ENCODE measurements at regions not wholly inside any gene's neighbourhood (a gene's known extent, or its start where the extent isn't known, plus 50 kb on each side); places are given as distances from the start of the nearest gene placed in this dataset.

DNA sequence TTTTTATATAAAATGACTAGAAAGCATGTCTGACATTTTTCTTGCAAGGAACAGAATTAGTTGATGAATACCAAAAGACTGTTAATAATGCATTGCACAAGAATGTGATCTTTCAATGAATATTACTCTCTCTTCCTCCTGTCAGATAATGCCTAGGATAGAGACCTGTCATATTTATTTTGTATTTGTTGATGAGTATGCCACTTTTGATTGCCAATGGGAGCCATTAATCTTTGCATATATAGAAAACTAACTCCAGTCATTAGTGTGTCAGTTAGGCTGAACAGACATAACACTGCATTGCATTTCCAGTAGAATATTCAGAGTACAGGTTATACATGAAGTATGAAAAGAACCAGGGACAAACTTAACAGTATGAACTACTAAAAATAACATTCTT is 1125.3 kb downstream of the LRFN5 start:
- no peak for TF ChIP-seq CTCF (conservative IDR thresholded peaks at IDR 0.05; ENCODE audit: low read depth, low read length)
- H3K27ac ChIP-seq, result no peak overlapping the region
- H3K4me3 ChIP-seq (IDR thresholded peaks at IDR 0.05; ENCODE audit: insufficient read depth, low read depth, low read length), result no peak overlapping the region
- H4K20me1 ChIP-seq (ENCODE audit: insufficient read depth), result no peaks in the 10 kb centered on the region
- H2AFZ ChIP-seq (ENCODE audit: low read depth), result no peak overlapping the region
- H3K27me3 ChIP-seq (ENCODE audit: insufficient read depth, low read depth), result no peaks in the 10 kb centered on the region
- no peak overlapping the region for H3K4me2 ChIP-seq
- no peaks in the 10 kb centered on the region for H3K36me3 ChIP-seq (ENCODE audit: insufficient read depth)
- H3K4me1 ChIP-seq (ENCODE audit: low read depth, poor library complexity, severe bottlenecking), result no peaks in the 10 kb centered on the region
- no peak overlapping the region for H3K9ac ChIP-seq
- no peaks in the 10 kb centered on the region for H3K79me2 ChIP-seq (ENCODE audit: insufficient read depth, low read depth)

GRCh38 chr14:42731480-42731879 is 1124.8 kb downstream of the LRFN5 start:
- no peak overlapping the region for H3K27ac ChIP-seq
- H3K79me2 ChIP-seq (ENCODE audit: insufficient read depth, low read depth), result no peaks in the 10 kb centered on the region
- H3K36me3 ChIP-seq (ENCODE audit: insufficient read depth), result no peaks in the 10 kb centered on the region
- no peak overlapping the region for H3K4me2 ChIP-seq
- H3K4me1 ChIP-seq (ENCODE audit: low read depth, poor library complexity, severe bottlenecking), result no peaks in the 10 kb centered on the region
- H2AFZ ChIP-seq (ENCODE audit: low read depth), result no peak overlapping the region
- no peak overlapping the region for H3K4me3 ChIP-seq (IDR thresholded peaks at IDR 0.05; ENCODE audit: insufficient read depth, low read depth, low read length)
- no peaks in the 10 kb centered on the region for H3K27me3 ChIP-seq (ENCODE audit: insufficient read depth, low read depth)
- H4K20me1 ChIP-seq (ENCODE audit: insufficient read depth), result no peaks in the 10 kb centered on the region
- H3K9ac ChIP-seq, result no peak overlapping the region
- no peak for TF ChIP-seq CTCF (conservative IDR thresholded peaks at IDR 0.05; ENCODE audit: low read depth, low read length)

DNA sequence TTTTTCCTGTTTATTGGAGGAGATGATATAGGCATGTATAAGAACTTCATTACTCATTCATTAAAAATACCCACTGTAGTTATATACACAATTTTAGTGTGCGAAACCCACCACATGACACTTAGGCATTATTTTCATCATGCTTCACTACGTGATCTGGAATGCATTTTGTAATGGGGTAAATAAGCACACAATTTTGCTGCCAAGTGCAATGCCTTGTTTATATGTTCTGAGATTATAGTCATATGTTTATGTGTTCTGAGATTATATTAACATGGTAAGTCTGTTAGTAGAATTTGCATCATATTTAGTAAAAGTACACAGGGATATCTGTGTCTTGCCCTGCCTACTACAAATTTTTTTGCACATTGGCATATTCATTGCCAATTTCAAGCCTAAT is 1123.0 kb downstream of the LRFN5 start:
- Histone ChIP-seq H2AFZ (ENCODE audit: low read depth) (no peak overlapping the region), H4K20me1 (ENCODE audit: insufficient read depth) (no peaks in the 10 kb centered on the region)
- no peak for TF ChIP-seq CTCF (conservative IDR thresholded peaks at IDR 0.05; ENCODE audit: low read depth, low read length)

GRCh38 chr14:42719391-42719790 is 1112.7 kb downstream of the LRFN5 start:
- no peak overlapping the region for H3K27ac ChIP-seq
- H3K4me2 ChIP-seq, result no peak overlapping the region
- H3K4me1 ChIP-seq (ENCODE audit: low read depth, poor library complexity, severe bottlenecking), result no peaks in the 10 kb centered on the region
- TF ChIP-seq CTCF (conservative IDR thresholded peaks at IDR 0.05; ENCODE audit: low read depth, low read length), result no peak
- no peaks in the 10 kb centered on the region for H3K27me3 ChIP-seq (ENCODE audit: insufficient read depth, low read depth)
- no peak overlapping the region for H3K9ac ChIP-seq
- H3K4me3 ChIP-seq (IDR thresholded peaks at IDR 0.05; ENCODE audit: insufficient read depth, low read depth, low read length), result no peak overlapping the region
- no peak overlapping the region for H2AFZ ChIP-seq (ENCODE audit: low read depth)
- no peaks in the 10 kb centered on the region for H3K79me2 ChIP-seq (ENCODE audit: insufficient read depth, low read depth)
- H3K36me3 ChIP-seq (ENCODE audit: insufficient read depth), result no peaks in the 10 kb centered on the region
- H4K20me1 ChIP-seq (ENCODE audit: insufficient read depth), result no peaks in the 10 kb centered on the region

More for the DNA sequence above, 1123.0 kb downstream of the LRFN5 start:
- Histone ChIP-seq H3K4me3 (IDR thresholded peaks at IDR 0.05; ENCODE audit: insufficient read depth, low read depth, low read length) (no peak overlapping the region), H3K79me2 (ENCODE audit: insufficient read depth, low read depth) (no peaks in the 10 kb centered on the region), H3K4me2 (no peak overlapping the region), H3K36me3 (ENCODE audit: insufficient read depth) (no peaks in the 10 kb centered on the region), H3K4me1 (ENCODE audit: low read depth, poor library complexity, severe bottlenecking) (no peaks in the 10 kb centered on the region), H3K9ac (no peak overlapping the region), H3K27ac (no peak overlapping the region), H3K27me3 (ENCODE audit: insufficient read depth, low read depth) (no peaks in the 10 kb centered on the region)

Measured in KMS-11 (cell line).